ENCODE measurements at regions not wholly inside any gene's neighbourhood (a gene's known extent, or its start where the extent isn't known, plus 50 kb on each side); places are given as distances from the start of the nearest gene placed in this dataset.

- Histone ChIP-seq H2AFZ (replicated peaks) (peak overlapping the region; percentile 68), H3K4me2 (no peak overlapping the region), H3K4me3 (no peak overlapping the region), H3K27me3 (no peaks in the 10 kb centered on the region), H3K27ac (no peak overlapping the region), H4K20me1 (ENCODE audit: low read depth) (no peaks in the 10 kb centered on the region), H3K4me1 (peaks cover 22% of the 10 kb centered on the region), H3F3A (ENCODE audit: low read depth) (peaks cover 6% of the 10 kb centered on the region), H3K9ac (no peak overlapping the region), H3K36me3 (no peaks in the 10 kb centered on the region), H3K79me2 (ENCODE audit: low read depth) (no peaks in the 10 kb centered on the region), H3K9me3 (ENCODE audit: low read depth) (no peaks in the 10 kb centered on the region)
- Mint-ChIP-seq H3K27me3 (ENCODE audit: insufficient read depth, low read depth) (peaks cover 3% of the 10 kb centered on the region), H3K4me3 (no peak overlapping the region), H3K36me3 (no peaks in the 10 kb centered on the region), H3K9me3 (no peaks in the 10 kb centered on the region), H3K27ac (no peak overlapping the region), H3K4me1 (peaks cover 25% of the 10 kb centered on the region)
- no peak for DNase-seq (ENCODE audit: low spot score)
- TF ChIP-seq EZH2 (IDR thresholded peaks at IDR 0.05) = no peak
- TF ChIP-seq, protein P1, sequence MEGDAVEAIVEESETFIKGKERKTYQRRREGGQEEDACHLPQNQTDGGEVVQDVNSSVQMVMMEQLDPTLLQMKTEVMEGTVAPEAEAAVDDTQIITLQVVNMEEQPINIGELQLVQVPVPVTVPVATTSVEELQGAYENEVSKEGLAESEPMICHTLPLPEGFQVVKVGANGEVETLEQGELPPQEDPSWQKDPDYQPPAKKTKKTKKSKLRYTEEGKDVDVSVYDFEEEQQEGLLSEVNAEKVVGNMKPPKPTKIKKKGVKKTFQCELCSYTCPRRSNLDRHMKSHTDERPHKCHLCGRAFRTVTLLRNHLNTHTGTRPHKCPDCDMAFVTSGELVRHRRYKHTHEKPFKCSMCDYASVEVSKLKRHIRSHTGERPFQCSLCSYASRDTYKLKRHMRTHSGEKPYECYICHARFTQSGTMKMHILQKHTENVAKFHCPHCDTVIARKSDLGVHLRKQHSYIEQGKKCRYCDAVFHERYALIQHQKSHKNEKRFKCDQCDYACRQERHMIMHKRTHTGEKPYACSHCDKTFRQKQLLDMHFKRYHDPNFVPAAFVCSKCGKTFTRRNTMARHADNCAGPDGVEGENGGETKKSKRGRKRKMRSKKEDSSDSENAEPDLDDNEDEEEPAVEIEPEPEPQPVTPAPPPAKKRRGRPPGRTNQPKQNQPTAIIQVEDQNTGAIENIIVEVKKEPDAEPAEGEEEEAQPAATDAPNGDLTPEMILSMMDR (IDR thresholded peaks at IDR 0.05) = peak; percentile 19
- no peak for TF ChIP-seq EZH2phosphoT487 (IDR thresholded peaks at IDR 0.05)
Measured at GRCh38 chr12:67457778-67458665, 188.9 kb downstream of the CAND1 start.

DNA sequence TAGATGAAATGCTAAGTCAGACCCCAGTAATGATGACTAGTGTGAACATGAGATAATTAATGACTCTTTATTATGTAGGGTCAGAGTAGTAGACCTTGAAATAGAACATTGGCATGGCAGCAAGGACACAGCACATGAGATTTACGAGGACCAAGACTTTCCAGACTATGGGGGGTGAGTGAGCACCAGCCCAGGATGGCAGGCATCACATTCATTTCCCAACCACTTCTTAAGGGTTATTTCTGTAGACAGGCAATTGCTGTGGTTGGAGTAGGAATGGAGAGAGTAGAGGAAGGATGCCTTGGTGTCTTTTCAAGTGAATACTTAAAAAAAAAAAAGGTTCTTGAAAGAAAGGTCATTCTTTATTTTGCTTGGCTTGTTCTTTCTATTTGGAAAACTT, 189.4 kb upstream of the DYRK2 start:
- H3K36me3 Mint-ChIP-seq = no peaks in the 10 kb centered on the region
- Histone ChIP-seq H2AFZ (replicated peaks) (no peak overlapping the region), H3K4me2 (no peak overlapping the region), H3K4me3 (no peak overlapping the region), H3F3A (ENCODE audit: low read depth) (peaks cover 6% of the 10 kb centered on the region), H3K79me2 (ENCODE audit: low read depth) (no peaks in the 10 kb centered on the region), H4K20me1 (ENCODE audit: low read depth) (no peaks in the 10 kb centered on the region), H3K4me1 (peaks cover 22% of the 10 kb centered on the region), H3K27me3 (no peaks in the 10 kb centered on the region), H3K9me3 (ENCODE audit: low read depth) (no peaks in the 10 kb centered on the region), H3K27ac (no peak overlapping the region), H3K9ac (no peak overlapping the region), H3K36me3 (no peaks in the 10 kb centered on the region)
- peaks cover 3% of the 10 kb centered on the region for H3K27me3 Mint-ChIP-seq (ENCODE audit: insufficient read depth, low read depth)
- H3K9me3 Mint-ChIP-seq = no peaks in the 10 kb centered on the region
- TF ChIP-seq, protein P1 (IDR thresholded peaks at IDR 0.05) = no peak
- TF ChIP-seq EZH2phosphoT487 (IDR thresholded peaks at IDR 0.05) = no peak
- no peak for TF ChIP-seq EZH2 (IDR thresholded peaks at IDR 0.05)
- H3K27ac Mint-ChIP-seq = no peak overlapping the region
- no peak overlapping the region for H3K4me3 Mint-ChIP-seq
- DNase-seq (ENCODE audit: low spot score) = no peak
- peaks cover 25% of the 10 kb centered on the region for H3K4me1 Mint-ChIP-seq

DNA sequence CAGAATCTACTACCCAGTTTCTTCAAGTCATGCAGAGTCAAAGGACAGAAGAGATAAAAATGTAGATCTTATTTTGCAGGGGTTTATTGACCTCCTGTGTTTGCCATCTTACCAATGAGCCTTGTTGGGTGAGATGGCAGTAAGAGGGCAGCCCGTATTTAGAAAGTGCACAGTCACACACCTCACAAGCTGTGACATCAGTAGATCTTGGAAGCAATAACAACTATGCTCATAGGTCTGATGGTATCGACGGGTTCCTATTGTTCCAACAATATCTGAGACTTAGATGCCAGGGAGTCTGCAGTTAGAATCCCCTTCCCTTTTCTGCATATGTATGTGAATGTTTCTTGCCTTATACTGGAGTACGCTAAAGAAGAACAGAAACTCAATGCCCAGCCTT, 189.0 kb upstream of the DYRK2 start:
- Histone ChIP-seq H3K36me3 (no peaks in the 10 kb centered on the region), H3K27me3 (no peaks in the 10 kb centered on the region), H4K20me1 (ENCODE audit: low read depth) (no peaks in the 10 kb centered on the region), H2AFZ (replicated peaks) (no peak overlapping the region), H3K79me2 (ENCODE audit: low read depth) (no peaks in the 10 kb centered on the region), H3K4me1 (peaks cover 22% of the 10 kb centered on the region), H3K9me3 (ENCODE audit: low read depth) (no peaks in the 10 kb centered on the region), H3F3A (ENCODE audit: low read depth) (peaks cover 6% of the 10 kb centered on the region), H3K9ac (no peak overlapping the region), H3K4me3 (no peak overlapping the region), H3K4me2 (no peak overlapping the region), H3K27ac (no peak overlapping the region)
- Mint-ChIP-seq H3K36me3 (no peaks in the 10 kb centered on the region), H3K27ac (no peak overlapping the region), H3K4me3 (no peak overlapping the region), H3K9me3 (no peaks in the 10 kb centered on the region), H3K27me3 (ENCODE audit: insufficient read depth, low read depth) (peaks cover under 1% of the 10 kb centered on the region), H3K4me1 (peaks cover 23% of the 10 kb centered on the region)
- TF ChIP-seq EZH2 (IDR thresholded peaks at IDR 0.05) (no peak), EZH2phosphoT487 (IDR thresholded peaks at IDR 0.05) (no peak)
- TF ChIP-seq, protein P1 (IDR thresholded peaks at IDR 0.05) = no peak
- no peak for DNase-seq (ENCODE audit: low spot score)
